LNCAP (cell line): ENCODE measurements at regions not wholly inside any gene's neighbourhood (a gene's known extent, or its start where the extent isn't known, plus 50 kb on each side); places are given as distances from the start of the nearest gene placed in this dataset.

Experiments
- CTCF ChIP-seq: fragments of 450-650 bp; IDR thresholded peaks from 2 replicates; pipeline ENCODE4 v1.5.1; 2017; ENCODE audit warnings: mild to moderate bottlenecking

GRCh38 chr7:95718577-95719410 lies 53.6 kb upstream of the DYNC1I1 start:
- peak; percentile 64 for TF ChIP-seq CTCF

- no peak for TF ChIP-seq CTCF
These were observed 55.8 kb upstream of the DYNC1I1 start for GRCh38 chr7:95716357-95717122.

- no peak for TF ChIP-seq CTCF
These were observed 57.1 kb upstream of the DYNC1I1 start for GRCh38 chr7:95715274-95715673.

GRCh38 chr7:95710711-95711110 lies 61.6 kb upstream of the DYNC1I1 start:
- no peak for TF ChIP-seq CTCF

GRCh38 chr7:95700917-95701316 lies 71.4 kb upstream of the DYNC1I1 start:
- TF ChIP-seq CTCF, result no peak

GRCh38 chr7:95694334-95694733 lies 78.0 kb upstream of the DYNC1I1 start:
- TF ChIP-seq CTCF, result no peak; the same call in 1 of the 2 replicates

GRCh38 chr7:95693551-95694333 lies 78.6 kb upstream of the DYNC1I1 start:
- no peak for TF ChIP-seq CTCF
